GM23338 (cell line): ENCODE measurements at regions not wholly inside any gene's neighbourhood (a gene's known extent, or its start where the extent isn't known, plus 50 kb on each side); places are given as distances from the start of the nearest gene placed in this dataset.

ENCODE experiments used
- ATAC-seq: fragments of 200-7000 bp; cut with Tn5 transposase; 3 replicates; pipeline ENCODE4 v1.9.1; 2020
- DNase-seq: peaks from one replicate; pipeline ENCODE4 v3.0.0-alpha.2; 2015; ENCODE audit warnings: low spot score
- H2AFZ ChIP-seq: fragments of 200-600 bp; sonication (generic); 2 replicates; pipeline ENCODE4 v1.8.0; 2016; ENCODE audit warnings: antibody characterized with exemption, mild to moderate bottlenecking, moderate library complexity
- H3F3A ChIP-seq: fragments of 200-600 bp; sonication (generic); replicated peaks from 2 replicates; pipeline ENCODE4 v1.8.0; 2017; ENCODE audit warnings: antibody characterized with exemption, mixed run types, low read depth
- H3K27ac ChIP-seq: fragments of 200-600 bp; sonication (generic); 2 replicates; pipeline ENCODE4 v1.6.1; 2016; ENCODE audit warnings: low read depth
- H3K27me3 ChIP-seq: fragments of 200-600 bp; sonication (generic); 2 replicates; pipeline ENCODE4 v1.8.0; 2016; ENCODE audit warnings: mild to moderate bottlenecking, mixed run types, moderate library complexity; ENCODE audit not compliant: insufficient read depth
- H3K36me3 ChIP-seq: fragments of 200-600 bp; sonication (generic); 2 replicates; pipeline ENCODE4 v1.8.0; 2016; ENCODE audit warnings: mild to moderate bottlenecking; ENCODE audit not compliant: insufficient read depth
- H3K4me1 ChIP-seq: fragments of 200-600 bp; sonication (generic); 2 replicates; pipeline ENCODE4 v1.8.0; 2016; ENCODE audit warnings: mild to moderate bottlenecking, moderate library complexity; ENCODE audit not compliant: insufficient read depth
- H3K4me2 ChIP-seq: fragments of 200-600 bp; sonication (generic); 2 replicates; pipeline ENCODE4 v1.7.1; 2017; ENCODE audit warnings: mixed run types
- H3K4me3 ChIP-seq: fragments of 200-600 bp; sonication (generic); 2 replicates; pipeline ENCODE4 v1.6.1; 2016; ENCODE audit warnings: mixed run types
- H3K79me2 ChIP-seq: fragments of 200-600 bp; sonication (generic); replicated peaks from 2 replicates; pipeline ENCODE4 v1.8.0; 2017; ENCODE audit warnings: mild to moderate bottlenecking; ENCODE audit not compliant: insufficient read depth
- H3K9me2 ChIP-seq: fragments of 200-600 bp; sonication (generic); 2 replicates; pipeline ENCODE4 v1.8.0; 2017; ENCODE audit not compliant: insufficient read depth
- H4K20me1 ChIP-seq: fragments of 200-600 bp; sonication (generic); replicated peaks from 2 replicates; pipeline ENCODE4 v1.8.0; 2017; ENCODE audit warnings: mild to moderate bottlenecking; ENCODE audit not compliant: insufficient read depth
- H3K27ac Mint-ChIP-seq: 2 replicates; pipeline ENCODE4 v1.8.0; 2020; ENCODE audit warnings: inconsistent platforms, mild to moderate bottlenecking, moderate library complexity, mixed read lengths
- H3K27me3 Mint-ChIP-seq: 3 replicates; pipeline ENCODE4 v1.8.0; 2022; ENCODE audit warnings: low read depth, mild to moderate bottlenecking, moderate library complexity, mixed read lengths, inconsistent platforms; ENCODE audit not compliant: insufficient read depth, poor library complexity
- H3K36me3 Mint-ChIP-seq: 3 replicates; pipeline ENCODE4 v1.8.0; 2021; ENCODE audit warnings: low read depth, mild to moderate bottlenecking, inconsistent platforms, moderate library complexity, mixed read lengths
- H3K4me1 Mint-ChIP-seq: 3 replicates; pipeline ENCODE4 v1.8.0; 2020; ENCODE audit warnings: mild to moderate bottlenecking, inconsistent platforms, mixed read lengths
- H3K4me3 Mint-ChIP-seq: 3 replicates; pipeline ENCODE4 v1.8.0; 2021; ENCODE audit warnings: moderate library complexity, mild to moderate bottlenecking, inconsistent platforms, mixed read lengths
- H3K9me3 Mint-ChIP-seq: 3 replicates; pipeline ENCODE4 v1.8.0; 2020; ENCODE audit warnings: moderate library complexity, mild to moderate bottlenecking, inconsistent platforms, mixed read lengths
- CREB1 ChIP-seq: fragments of 250-450 bp; sonication (Bioruptor Pico); IDR thresholded peaks from 2 replicates; pipeline ENCODE4 v1.5.0; 2020; ENCODE audit warnings: low read depth, mild to moderate bottlenecking, moderate library complexity
- EZH2 ChIP-seq: fragments of 200-600 bp; sonication (generic); IDR thresholded peaks from one replicate; pipeline ENCODE4 v1.8.0; 2017; ENCODE audit warnings: antibody characterized with exemption, mild to moderate bottlenecking, low read depth; ENCODE audit not compliant: unreplicated experiment
- EZH2phosphoT487 ChIP-seq: fragments of 200-600 bp; sonication (generic); IDR thresholded peaks from one replicate; pipeline ENCODE4 v1.8.1; 2018; ENCODE audit warnings: antibody characterized with exemption; ENCODE audit not compliant: unreplicated experiment
- JUNB ChIP-seq: IDR thresholded peaks from one replicate; pipeline ENCODE4 v1.6.1; 2016; ENCODE audit warnings: antibody characterized with exemption; ENCODE audit not compliant: unreplicated experiment
- NANOG ChIP-seq: IDR thresholded peaks from 2 replicates; pipeline ENCODE4 v1.6.1; 2016; ENCODE audit warnings: antibody characterized with exemption, borderline replicate concordance
- POLR2AphosphoS5 ChIP-seq: IDR thresholded peaks from 2 replicates; pipeline ENCODE4 v1.6.1; 2016; ENCODE audit warnings: antibody characterized with exemption, low read depth
- STAT1 ChIP-seq: IDR thresholded peaks from one replicate; pipeline ENCODE4 v1.6.1; 2016; ENCODE audit warnings: antibody characterized with exemption; ENCODE audit not compliant: unreplicated experiment
- ZNF114 ChIP-seq: fragments of 250-450 bp; sonication (Bioruptor Pico); IDR thresholded peaks from 2 replicates; pipeline ENCODE4 v1.5.0; 2020; ENCODE audit warnings: mild to moderate bottlenecking, moderate library complexity
- ZNF331 ChIP-seq: fragments of 250-450 bp; sonication (Bioruptor Pico); IDR thresholded peaks from 2 replicates; pipeline ENCODE4 v1.5.0; 2020; ENCODE audit warnings: low read depth, mild to moderate bottlenecking, moderate library complexity
- TF ChIP-seq, protein P1 (sequence below): IDR thresholded peaks from 2 replicates; pipeline ENCODE4 v1.6.1; 2016; ENCODE audit warnings: antibody characterized with exemption
- TF ChIP-seq, protein P2 (sequence below): IDR thresholded peaks from one replicate; pipeline ENCODE4 v1.6.1; 2018; ENCODE audit warnings: antibody characterized with exemption; ENCODE audit not compliant: unreplicated experiment
- TF ChIP-seq, protein P3 (sequence below): fragments of 250-450 bp; sonication (Bioruptor Pico); IDR thresholded peaks from 2 replicates; pipeline ENCODE4 v1.5.0; 2020; ENCODE audit warnings: mild to moderate bottlenecking, moderate library complexity
- TF ChIP-seq, protein P4 (sequence below), 2 experiments: fragments of 200-600 bp in 1 of 2; sonication (generic) in 1 of 2; conservative IDR thresholded peaks; 2 replicates each; pipeline versions ENCODE4 v1.5.1 to v1.6.1; 2016 to 2017; ENCODE audit warnings: antibody characterized with exemption in 2 of 2, low read depth in 2 of 2, mild to moderate bottlenecking in 2 of 2, moderate library complexity in 1 of 2

DNA sequence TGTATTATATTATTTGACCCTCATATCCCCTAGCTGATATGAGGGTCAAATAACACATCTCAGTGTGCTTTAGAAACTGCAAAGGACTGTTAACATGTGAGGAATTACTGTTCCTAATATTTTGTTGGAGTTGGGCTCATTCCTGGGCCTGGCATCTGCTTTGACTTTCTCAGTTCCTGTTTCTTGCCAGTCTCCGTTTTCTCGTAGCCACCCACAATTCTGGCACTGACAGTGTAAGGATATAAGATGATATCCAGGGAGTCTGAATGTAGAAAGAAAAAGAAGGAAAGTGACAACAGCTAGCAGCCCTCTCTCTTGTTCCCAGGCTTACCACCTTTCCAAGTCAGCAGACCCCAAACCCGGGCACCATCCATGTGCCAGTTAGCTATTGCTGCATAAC is 54.4 kb upstream of the SCMH1 start:
- Histone ChIP-seq H3K4me1 (no peaks in the 10 kb centered on the region), H3K9me2 (no peaks in the 10 kb centered on the region), H3K36me3 (no peaks in the 10 kb centered on the region), H3F3A (no peaks in the 10 kb centered on the region), H3K27me3 (no peaks in the 10 kb centered on the region), H3K79me2 (no peaks in the 10 kb centered on the region), H3K27ac (no peak overlapping the region), H3K4me2 (no peak overlapping the region), H3K4me3 (no peak overlapping the region), H4K20me1 (no peaks in the 10 kb centered on the region), H2AFZ (no peak overlapping the region)
- H3K27ac Mint-ChIP-seq, result no peak overlapping the region
- H3K4me3 Mint-ChIP-seq, result no peak overlapping the region
- no peaks in the 10 kb centered on the region for H3K27me3 Mint-ChIP-seq
- no peak for DNase-seq
- TF ChIP-seq ZNF331 (CRISPR knock-in tag) (no peak), JUNB (no peak), CREB1 (CRISPR knock-in tag) (no peak), NANOG (no peak), EZH2phosphoT487 (no peak), ZNF114 (no peak), STAT1 (no peak), EZH2 (no peak), POLR2AphosphoS5 (no peak)
- TF ChIP-seq, protein P1, sequence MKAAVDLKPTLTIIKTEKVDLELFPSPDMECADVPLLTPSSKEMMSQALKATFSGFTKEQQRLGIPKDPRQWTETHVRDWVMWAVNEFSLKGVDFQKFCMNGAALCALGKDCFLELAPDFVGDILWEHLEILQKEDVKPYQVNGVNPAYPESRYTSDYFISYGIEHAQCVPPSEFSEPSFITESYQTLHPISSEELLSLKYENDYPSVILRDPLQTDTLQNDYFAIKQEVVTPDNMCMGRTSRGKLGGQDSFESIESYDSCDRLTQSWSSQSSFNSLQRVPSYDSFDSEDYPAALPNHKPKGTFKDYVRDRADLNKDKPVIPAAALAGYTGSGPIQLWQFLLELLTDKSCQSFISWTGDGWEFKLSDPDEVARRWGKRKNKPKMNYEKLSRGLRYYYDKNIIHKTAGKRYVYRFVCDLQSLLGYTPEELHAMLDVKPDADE, result no peak
- TF ChIP-seq, protein P2, sequence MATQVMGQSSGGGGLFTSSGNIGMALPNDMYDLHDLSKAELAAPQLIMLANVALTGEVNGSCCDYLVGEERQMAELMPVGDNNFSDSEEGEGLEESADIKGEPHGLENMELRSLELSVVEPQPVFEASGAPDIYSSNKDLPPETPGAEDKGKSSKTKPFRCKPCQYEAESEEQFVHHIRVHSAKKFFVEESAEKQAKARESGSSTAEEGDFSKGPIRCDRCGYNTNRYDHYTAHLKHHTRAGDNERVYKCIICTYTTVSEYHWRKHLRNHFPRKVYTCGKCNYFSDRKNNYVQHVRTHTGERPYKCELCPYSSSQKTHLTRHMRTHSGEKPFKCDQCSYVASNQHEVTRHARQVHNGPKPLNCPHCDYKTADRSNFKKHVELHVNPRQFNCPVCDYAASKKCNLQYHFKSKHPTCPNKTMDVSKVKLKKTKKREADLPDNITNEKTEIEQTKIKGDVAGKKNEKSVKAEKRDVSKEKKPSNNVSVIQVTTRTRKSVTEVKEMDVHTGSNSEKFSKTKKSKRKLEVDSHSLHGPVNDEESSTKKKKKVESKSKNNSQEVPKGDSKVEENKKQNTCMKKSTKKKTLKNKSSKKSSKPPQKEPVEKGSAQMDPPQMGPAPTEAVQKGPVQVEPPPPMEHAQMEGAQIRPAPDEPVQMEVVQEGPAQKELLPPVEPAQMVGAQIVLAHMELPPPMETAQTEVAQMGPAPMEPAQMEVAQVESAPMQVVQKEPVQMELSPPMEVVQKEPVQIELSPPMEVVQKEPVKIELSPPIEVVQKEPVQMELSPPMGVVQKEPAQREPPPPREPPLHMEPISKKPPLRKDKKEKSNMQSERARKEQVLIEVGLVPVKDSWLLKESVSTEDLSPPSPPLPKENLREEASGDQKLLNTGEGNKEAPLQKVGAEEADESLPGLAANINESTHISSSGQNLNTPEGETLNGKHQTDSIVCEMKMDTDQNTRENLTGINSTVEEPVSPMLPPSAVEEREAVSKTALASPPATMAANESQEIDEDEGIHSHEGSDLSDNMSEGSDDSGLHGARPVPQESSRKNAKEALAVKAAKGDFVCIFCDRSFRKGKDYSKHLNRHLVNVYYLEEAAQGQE, result no peak
- TF ChIP-seq, protein P3, sequence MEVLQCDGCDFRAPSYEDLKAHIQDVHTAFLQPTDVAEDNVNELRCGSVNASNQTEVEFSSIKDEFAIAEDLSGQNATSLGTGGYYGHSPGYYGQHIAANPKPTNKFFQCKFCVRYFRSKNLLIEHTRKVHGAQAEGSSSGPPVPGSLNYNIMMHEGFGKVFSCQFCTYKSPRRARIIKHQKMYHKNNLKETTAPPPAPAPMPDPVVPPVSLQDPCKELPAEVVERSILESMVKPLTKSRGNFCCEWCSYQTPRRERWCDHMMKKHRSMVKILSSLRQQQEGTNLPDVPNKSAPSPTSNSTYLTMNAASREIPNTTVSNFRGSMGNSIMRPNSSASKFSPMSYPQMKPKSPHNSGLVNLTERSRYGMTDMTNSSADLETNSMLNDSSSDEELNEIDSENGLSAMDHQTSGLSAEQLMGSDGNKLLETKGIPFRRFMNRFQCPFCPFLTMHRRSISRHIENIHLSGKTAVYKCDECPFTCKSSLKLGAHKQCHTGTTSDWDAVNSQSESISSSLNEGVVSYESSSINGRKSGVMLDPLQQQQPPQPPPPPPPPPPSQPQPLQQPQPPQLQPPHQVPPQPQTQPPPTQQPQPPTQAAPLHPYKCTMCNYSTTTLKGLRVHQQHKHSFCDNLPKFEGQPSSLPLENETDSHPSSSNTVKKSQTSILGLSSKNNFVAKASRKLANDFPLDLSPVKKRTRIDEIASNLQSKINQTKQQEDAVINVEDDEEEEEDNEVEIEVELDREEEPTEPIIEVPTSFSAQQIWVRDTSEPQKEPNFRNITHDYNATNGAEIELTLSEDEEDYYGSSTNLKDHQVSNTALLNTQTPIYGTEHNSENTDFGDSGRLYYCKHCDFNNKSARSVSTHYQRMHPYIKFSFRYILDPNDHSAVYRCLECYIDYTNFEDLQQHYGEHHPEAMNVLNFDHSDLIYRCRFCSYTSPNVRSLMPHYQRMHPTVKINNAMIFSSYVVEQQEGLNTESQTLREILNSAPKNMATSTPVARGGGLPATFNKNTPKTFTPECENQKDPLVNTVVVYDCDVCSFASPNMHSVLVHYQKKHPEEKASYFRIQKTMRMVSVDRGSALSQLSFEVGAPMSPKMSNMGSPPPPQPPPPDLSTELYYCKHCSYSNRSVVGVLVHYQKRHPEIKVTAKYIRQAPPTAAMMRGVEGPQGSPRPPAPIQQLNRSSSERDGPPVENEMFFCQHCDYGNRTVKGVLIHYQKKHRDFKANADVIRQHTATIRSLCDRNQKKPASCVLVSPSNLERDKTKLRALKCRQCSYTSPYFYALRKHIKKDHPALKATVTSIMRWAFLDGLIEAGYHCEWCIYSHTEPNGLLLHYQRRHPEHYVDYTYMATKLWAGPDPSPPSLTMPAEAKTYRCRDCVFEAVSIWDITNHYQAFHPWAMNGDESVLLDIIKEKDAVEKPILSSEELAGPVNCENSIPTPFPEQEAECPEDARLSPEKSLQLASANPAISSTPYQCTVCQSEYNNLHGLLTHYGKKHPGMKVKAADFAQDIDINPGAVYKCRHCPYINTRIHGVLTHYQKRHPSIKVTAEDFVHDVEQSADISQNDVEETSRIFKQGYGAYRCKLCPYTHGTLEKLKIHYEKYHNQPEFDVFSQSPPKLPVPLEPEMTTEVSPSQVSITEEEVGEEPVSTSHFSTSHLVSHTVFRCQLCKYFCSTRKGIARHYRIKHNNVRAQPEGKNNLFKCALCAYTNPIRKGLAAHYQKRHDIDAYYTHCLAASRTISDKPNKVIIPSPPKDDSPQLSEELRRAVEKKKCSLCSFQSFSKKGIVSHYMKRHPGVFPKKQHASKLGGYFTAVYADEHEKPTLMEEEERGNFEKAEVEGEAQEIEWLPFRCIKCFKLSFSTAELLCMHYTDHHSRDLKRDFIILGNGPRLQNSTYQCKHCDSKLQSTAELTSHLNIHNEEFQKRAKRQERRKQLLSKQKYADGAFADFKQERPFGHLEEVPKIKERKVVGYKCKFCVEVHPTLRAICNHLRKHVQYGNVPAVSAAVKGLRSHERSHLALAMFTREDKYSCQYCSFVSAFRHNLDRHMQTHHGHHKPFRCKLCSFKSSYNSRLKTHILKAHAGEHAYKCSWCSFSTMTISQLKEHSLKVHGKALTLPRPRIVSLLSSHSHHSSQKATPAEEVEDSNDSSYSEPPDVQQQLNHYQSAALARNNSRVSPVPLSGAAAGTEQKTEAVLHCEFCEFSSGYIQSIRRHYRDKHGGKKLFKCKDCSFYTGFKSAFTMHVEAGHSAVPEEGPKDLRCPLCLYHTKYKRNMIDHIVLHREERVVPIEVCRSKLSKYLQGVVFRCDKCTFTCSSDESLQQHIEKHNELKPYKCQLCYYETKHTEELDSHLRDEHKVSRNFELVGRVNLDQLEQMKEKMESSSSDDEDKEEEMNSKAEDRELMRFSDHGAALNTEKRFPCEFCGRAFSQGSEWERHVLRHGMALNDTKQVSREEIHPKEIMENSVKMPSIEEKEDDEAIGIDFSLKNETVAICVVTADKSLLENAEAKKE (CRISPR knock-in tag), result no peak
- TF ChIP-seq, protein P4, sequence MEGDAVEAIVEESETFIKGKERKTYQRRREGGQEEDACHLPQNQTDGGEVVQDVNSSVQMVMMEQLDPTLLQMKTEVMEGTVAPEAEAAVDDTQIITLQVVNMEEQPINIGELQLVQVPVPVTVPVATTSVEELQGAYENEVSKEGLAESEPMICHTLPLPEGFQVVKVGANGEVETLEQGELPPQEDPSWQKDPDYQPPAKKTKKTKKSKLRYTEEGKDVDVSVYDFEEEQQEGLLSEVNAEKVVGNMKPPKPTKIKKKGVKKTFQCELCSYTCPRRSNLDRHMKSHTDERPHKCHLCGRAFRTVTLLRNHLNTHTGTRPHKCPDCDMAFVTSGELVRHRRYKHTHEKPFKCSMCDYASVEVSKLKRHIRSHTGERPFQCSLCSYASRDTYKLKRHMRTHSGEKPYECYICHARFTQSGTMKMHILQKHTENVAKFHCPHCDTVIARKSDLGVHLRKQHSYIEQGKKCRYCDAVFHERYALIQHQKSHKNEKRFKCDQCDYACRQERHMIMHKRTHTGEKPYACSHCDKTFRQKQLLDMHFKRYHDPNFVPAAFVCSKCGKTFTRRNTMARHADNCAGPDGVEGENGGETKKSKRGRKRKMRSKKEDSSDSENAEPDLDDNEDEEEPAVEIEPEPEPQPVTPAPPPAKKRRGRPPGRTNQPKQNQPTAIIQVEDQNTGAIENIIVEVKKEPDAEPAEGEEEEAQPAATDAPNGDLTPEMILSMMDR (conservative IDR thresholded peaks at IDR 0.05; ENCODE audit: low read depth in 2 of 2), result no peak
- no peak for ATAC-seq
- no peaks in the 10 kb centered on the region for H3K9me3 Mint-ChIP-seq
- no peaks in the 10 kb centered on the region for H3K4me1 Mint-ChIP-seq
- H3K36me3 Mint-ChIP-seq, result no peaks in the 10 kb centered on the region
